LNCAP (cell line): ENCODE measurements at regions not wholly inside any gene's neighbourhood (a gene's known extent, or its start where the extent isn't known, plus 50 kb on each side); places are given as distances from the start of the nearest gene placed in this dataset.

Experiments used
- CTCF ChIP-seq: fragments of 450-650 bp; IDR thresholded peaks from 2 replicates; pipeline ENCODE4 v1.5.1; 2017; ENCODE audit warnings: mild to moderate bottlenecking

GRCh38 chr2:7352191-7352590 is 435.0 kb downstream of the RNF144A start:
- no peak for TF ChIP-seq CTCF

GRCh38 chr2:7353571-7353970 is 436.4 kb downstream of the RNF144A start:
- TF ChIP-seq CTCF, result no peak

GRCh38 chr2:7355781-7356180 is 438.6 kb downstream of the RNF144A start:
- TF ChIP-seq CTCF, result no peak

- no peak for TF ChIP-seq CTCF
Measured at GRCh38 chr2:7356909-7357584, 439.8 kb downstream of the RNF144A start.

- TF ChIP-seq CTCF, result no peak
Measured at GRCh38 chr2:7357993-7358392, 440.8 kb downstream of the RNF144A start.

- no peak for TF ChIP-seq CTCF
Measured at GRCh38 chr2:7358865-7359447, 441.7 kb downstream of the RNF144A start.

- TF ChIP-seq CTCF, result no peak
Measured at GRCh38 chr2:7363906-7364305, 446.7 kb downstream of the RNF144A start.

GRCh38 chr2:7368211-7368610 is 451.0 kb downstream of the RNF144A start:
- no peak for TF ChIP-seq CTCF
